ENCODE measurements at regions not wholly inside any gene's neighbourhood (a gene's known extent, or its start where the extent isn't known, plus 50 kb on each side); places are given as distances from the start of the nearest gene placed in this dataset.

DNA sequence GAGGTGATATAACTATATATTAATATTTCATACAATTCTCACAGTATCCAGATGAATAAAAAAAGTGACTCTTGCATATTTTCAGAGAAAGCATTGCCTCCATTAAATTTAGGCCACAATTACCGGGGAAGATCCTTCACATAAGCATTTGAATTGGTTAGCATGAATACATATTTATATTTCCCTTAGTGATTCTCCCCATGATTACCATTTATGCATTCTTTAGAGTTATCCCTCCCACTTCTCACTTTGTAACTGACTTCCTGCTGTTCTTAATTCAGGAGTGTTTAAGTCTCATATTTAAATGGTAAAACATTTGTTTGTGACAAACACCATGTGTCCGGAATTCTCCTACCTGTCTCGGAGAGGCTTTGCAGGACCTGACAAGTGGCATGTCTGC, 523.4 kb downstream of the CCDC85A start:
- no peak for ATAC-seq
- Histone ChIP-seq H3K27ac (ENCODE audit: low read depth, low read length) (no peak overlapping the region), H3K4me3 (ENCODE audit: low read length) (no peak overlapping the region), H3K27me3 (ENCODE audit: control insufficient read depth in 2 of 2, insufficient read depth in 2 of 2, low read length in 2 of 2) (no peaks in the 10 kb centered on the region), H3K4me1 (ENCODE audit: control insufficient read depth in 2 of 2, insufficient read depth in 2 of 2, low read length in 2 of 2) (no peaks in the 10 kb centered on the region), H3K36me3 (ENCODE audit: control insufficient read depth in 2 of 3, insufficient read depth in 3 of 3, low read length in 3 of 3) (no peaks in the 10 kb centered on the region), H3K9me3 (ENCODE audit: control insufficient read depth in 2 of 3, low read length in 3 of 3) (no peaks in the 10 kb centered on the region)
- Mint-ChIP-seq H3K36me3 (no peaks in the 10 kb centered on the region), H3K4me1 (no peaks in the 10 kb centered on the region), H3K9me3 (peaks cover 0 to 14% (median 6%) of the 10 kb centered on the region in 11 donors), H3K27me3 (no peaks in the 10 kb centered on the region), H3K4me3 (no peak overlapping the region), H3K27ac (no peak overlapping the region)
- DNase-seq = no peak
- CTCF ChIA-PET = no interaction called here
- POLR2A ChIA-PET = no interaction called here
- intact Hi-C loops (cut with micrococcal nuclease) = no loop called here

DNA sequence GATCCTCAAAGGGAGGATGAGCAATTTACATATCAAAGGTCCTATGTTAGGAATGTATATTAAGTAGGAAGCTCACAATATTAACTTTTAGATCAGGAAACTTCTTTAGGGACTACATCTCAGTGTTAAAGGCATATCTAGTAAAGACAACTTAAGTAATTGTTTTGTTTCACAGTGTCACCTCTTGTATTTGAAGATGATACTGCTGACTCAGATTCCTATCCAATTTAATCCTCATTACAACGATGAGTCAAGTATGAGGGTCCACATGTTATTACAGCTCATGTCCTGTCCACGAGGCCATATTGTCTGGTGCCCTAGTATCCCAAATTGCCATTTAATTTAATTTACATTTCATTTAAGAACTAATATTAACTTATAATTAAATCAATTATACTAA, 523.9 kb downstream of the CCDC85A start:
- Histone ChIP-seq H3K9me3 (ENCODE audit: control insufficient read depth in 2 of 3, low read length in 3 of 3) (no peaks in the 10 kb centered on the region), H3K4me3 (ENCODE audit: low read length) (no peak overlapping the region), H3K4me1 (ENCODE audit: control insufficient read depth in 2 of 2, insufficient read depth in 2 of 2, low read length in 2 of 2) (no peaks in the 10 kb centered on the region), H3K27me3 (ENCODE audit: control insufficient read depth in 2 of 2, insufficient read depth in 2 of 2, low read length in 2 of 2) (no peaks in the 10 kb centered on the region), H3K36me3 (ENCODE audit: control insufficient read depth in 2 of 3, insufficient read depth in 3 of 3, low read length in 3 of 3) (no peaks in the 10 kb centered on the region), H3K27ac (ENCODE audit: low read depth, low read length) (no peak overlapping the region)
- ATAC-seq (no peak), DNase-seq (no peak)
- H3K4me3 Mint-ChIP-seq = no peak overlapping the region
- intact Hi-C loops (cut with micrococcal nuclease) = no loop called here
- H3K4me1 Mint-ChIP-seq = no peaks in the 10 kb centered on the region
- POLR2A ChIA-PET = no interaction called here
- peaks cover 0 to 16% (median 6%) of the 10 kb centered on the region in 11 donors for H3K9me3 Mint-ChIP-seq
- H3K36me3 Mint-ChIP-seq = no peaks in the 10 kb centered on the region
- CTCF ChIA-PET = no interaction called here
- no peaks in the 10 kb centered on the region for H3K27me3 Mint-ChIP-seq
- H3K27ac Mint-ChIP-seq = no peak overlapping the region

DNA sequence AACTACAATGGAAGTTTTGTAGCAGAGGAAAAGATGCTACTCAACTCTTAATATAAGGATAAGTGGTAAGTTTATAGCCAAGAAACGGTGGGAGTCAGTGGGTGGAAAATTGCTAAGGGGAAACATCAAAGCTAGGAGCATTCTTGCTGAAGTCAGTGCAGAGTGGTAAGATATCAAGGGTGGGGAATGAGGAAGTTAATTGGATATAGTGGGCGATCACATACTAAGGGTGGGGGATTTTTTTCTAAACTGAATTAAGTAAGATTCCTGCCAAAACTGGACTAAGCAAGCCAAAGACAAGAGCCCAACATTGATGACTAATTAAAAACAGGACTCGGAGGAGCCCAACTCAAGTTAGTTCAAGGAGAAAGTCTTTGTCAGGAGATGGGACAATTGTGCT, 525.4 kb downstream of the CCDC85A start:
- no peak overlapping the region for H3K4me3 Mint-ChIP-seq
- ATAC-seq (no peak), DNase-seq (no peak)
- Histone ChIP-seq H3K36me3 (ENCODE audit: control insufficient read depth in 2 of 3, insufficient read depth in 3 of 3, low read length in 3 of 3) (no peaks in the 10 kb centered on the region), H3K9me3 (ENCODE audit: control insufficient read depth in 2 of 3, low read length in 3 of 3) (no peaks in the 10 kb centered on the region), H3K4me1 (ENCODE audit: control insufficient read depth in 2 of 2, insufficient read depth in 2 of 2, low read length in 2 of 2) (no peaks in the 10 kb centered on the region), H3K4me3 (ENCODE audit: low read length) (no peak overlapping the region), H3K27me3 (ENCODE audit: control insufficient read depth in 2 of 2, insufficient read depth in 2 of 2, low read length in 2 of 2) (no peaks in the 10 kb centered on the region), H3K27ac (ENCODE audit: low read depth, low read length) (no peak overlapping the region)
- no peaks in the 10 kb centered on the region for H3K36me3 Mint-ChIP-seq
- CTCF ChIA-PET = no interaction called here
- H3K9me3 Mint-ChIP-seq = peaks cover 0 to 16% (median 7%) of the 10 kb centered on the region in 11 donors
- no peak overlapping the region for H3K27ac Mint-ChIP-seq
- no peaks in the 10 kb centered on the region for H3K27me3 Mint-ChIP-seq
- H3K4me1 Mint-ChIP-seq = no peaks in the 10 kb centered on the region
- intact Hi-C loops (cut with micrococcal nuclease) = no loop called here
- POLR2A ChIA-PET = no interaction called here

DNA sequence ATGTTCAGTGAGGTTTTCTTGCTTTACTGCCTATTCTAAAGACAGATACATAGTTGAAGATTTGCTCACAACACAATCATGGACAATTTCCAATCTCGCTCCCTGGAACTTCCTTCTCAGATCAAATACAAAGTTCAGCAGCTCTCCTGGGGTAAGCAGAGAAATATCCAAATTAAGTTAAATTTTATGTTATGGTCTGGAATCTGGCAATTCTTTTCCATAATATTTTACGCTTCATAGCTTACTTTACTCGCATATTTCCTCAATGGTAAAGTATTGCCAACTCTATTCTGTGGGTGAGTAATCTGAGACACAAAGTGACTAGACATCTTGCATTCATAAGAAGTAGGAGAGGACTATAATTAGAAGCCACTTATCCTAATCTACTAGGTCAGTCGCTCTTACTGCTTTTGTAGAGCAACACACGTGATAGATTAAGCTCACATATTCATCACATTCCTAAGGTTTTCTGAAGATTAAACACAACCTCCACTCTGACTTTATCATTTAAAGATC, 529.4 kb downstream of the CCDC85A start:
- intact Hi-C loops (cut with micrococcal nuclease) = no loop called here
- no peak overlapping the region for H3K4me3 ChIP-seq (ENCODE audit: low read length)
- no peak overlapping the region for H3K27ac ChIP-seq (ENCODE audit: low read depth, low read length)
- DNase-seq = no peak
- no peaks in the 10 kb centered on the region for H3K36me3 ChIP-seq (ENCODE audit: control insufficient read depth in 2 of 3, insufficient read depth in 3 of 3, low read length in 3 of 3)
- no peak overlapping the region for H3K4me3 Mint-ChIP-seq
- ATAC-seq = no peak
- H3K36me3 Mint-ChIP-seq = no peaks in the 10 kb centered on the region
- no peaks in the 10 kb centered on the region for H3K4me1 ChIP-seq (ENCODE audit: control insufficient read depth in 2 of 2, insufficient read depth in 2 of 2, low read length in 2 of 2)
- H3K27me3 Mint-ChIP-seq = no peaks in the 10 kb centered on the region
- CTCF ChIA-PET = no interaction called here
- POLR2A ChIA-PET = no interaction called here
- H3K9me3 Mint-ChIP-seq = peaks cover 3 to 21% (median 6%) of the 10 kb centered on the region in 11 donors
- H3K9me3 ChIP-seq (ENCODE audit: control insufficient read depth in 2 of 3, low read length in 3 of 3) = no peaks in the 10 kb centered on the region
- no peaks in the 10 kb centered on the region for H3K27me3 ChIP-seq (ENCODE audit: control insufficient read depth in 2 of 2, insufficient read depth in 2 of 2, low read length in 2 of 2)
- no peaks in the 10 kb centered on the region for H3K4me1 Mint-ChIP-seq
- H3K27ac Mint-ChIP-seq = no peak overlapping the region

DNA sequence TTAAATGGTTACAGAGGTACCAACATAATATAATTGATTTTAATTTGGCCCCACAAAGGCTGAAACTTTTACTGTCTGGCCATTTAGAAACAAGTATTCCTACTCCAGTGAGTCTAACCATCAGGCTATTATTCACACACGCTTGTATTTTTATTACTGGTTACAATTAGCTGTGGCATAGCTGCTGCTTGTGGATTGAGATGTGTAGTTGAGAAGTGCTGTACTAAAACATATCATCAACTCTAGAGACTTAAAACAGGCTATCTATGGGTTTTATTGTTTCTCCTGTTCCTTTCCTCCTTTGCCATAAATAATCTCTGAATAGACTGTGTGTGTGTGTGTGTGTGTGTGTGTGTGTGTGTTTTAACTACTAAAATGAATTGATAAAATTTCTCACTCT, 530.2 kb downstream of the CCDC85A start:
- Histone ChIP-seq H3K4me3 (ENCODE audit: low read length) (no peak overlapping the region), H3K36me3 (ENCODE audit: control insufficient read depth in 2 of 3, insufficient read depth in 3 of 3, low read length in 3 of 3) (no peaks in the 10 kb centered on the region), H3K4me1 (ENCODE audit: control insufficient read depth in 2 of 2, insufficient read depth in 2 of 2, low read length in 2 of 2) (no peaks in the 10 kb centered on the region), H3K27me3 (ENCODE audit: control insufficient read depth in 2 of 2, insufficient read depth in 2 of 2, low read length in 2 of 2) (no peaks in the 10 kb centered on the region), H3K9me3 (ENCODE audit: control insufficient read depth in 2 of 3, low read length in 3 of 3) (no peaks in the 10 kb centered on the region), H3K27ac (ENCODE audit: low read depth, low read length) (no peak overlapping the region)
- H3K4me1 Mint-ChIP-seq = no peaks in the 10 kb centered on the region
- H3K27ac Mint-ChIP-seq = no peak overlapping the region
- intact Hi-C loops (cut with micrococcal nuclease) = no loop called here
- CTCF ChIA-PET = no interaction called here
- POLR2A ChIA-PET = no interaction called here
- H3K36me3 Mint-ChIP-seq = no peaks in the 10 kb centered on the region
- H3K9me3 Mint-ChIP-seq = peaks cover 4 to 22% (median 8%) of the 10 kb centered on the region in 11 donors
- H3K27me3 Mint-ChIP-seq = no peaks in the 10 kb centered on the region
- H3K4me3 Mint-ChIP-seq = no peak overlapping the region
- DNase-seq (no peak), ATAC-seq (no peak)

DNA sequence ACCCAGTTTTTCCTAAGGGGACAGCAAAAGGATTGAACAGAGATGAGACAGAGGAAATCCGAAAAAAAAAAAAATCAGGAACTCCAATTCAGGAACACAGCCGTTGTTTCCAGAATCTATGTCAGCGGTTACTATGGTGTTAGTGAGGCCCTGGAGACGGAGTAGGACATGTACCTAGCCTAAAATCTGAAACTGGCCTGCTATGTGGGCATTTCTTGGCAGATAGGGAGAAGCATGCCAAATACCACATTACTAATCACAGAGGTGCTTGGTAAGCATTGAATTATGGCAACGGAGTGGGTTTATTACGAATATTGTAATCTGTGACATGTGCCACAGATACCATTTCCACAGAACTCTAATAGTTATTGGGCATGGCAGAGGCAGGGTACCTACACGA, 530.6 kb downstream of the CCDC85A start:
- H3K27ac Mint-ChIP-seq = no peak overlapping the region
- ChIA-PET POLR2A (no interaction called here), CTCF (no interaction called here)
- no peaks in the 10 kb centered on the region for H3K4me1 ChIP-seq (ENCODE audit: control insufficient read depth in 2 of 2, insufficient read depth in 2 of 2, low read length in 2 of 2)
- no peaks in the 10 kb centered on the region for H3K27me3 Mint-ChIP-seq
- no peaks in the 10 kb centered on the region for H3K4me1 Mint-ChIP-seq
- no peaks in the 10 kb centered on the region for H3K27me3 ChIP-seq (ENCODE audit: control insufficient read depth in 2 of 2, insufficient read depth in 2 of 2, low read length in 2 of 2)
- H3K9me3 Mint-ChIP-seq = peaks cover 4 to 22% (median 8%) of the 10 kb centered on the region in 11 donors
- H3K9me3 ChIP-seq (ENCODE audit: control insufficient read depth in 2 of 3, low read length in 3 of 3) = no peaks in the 10 kb centered on the region
- H3K36me3 ChIP-seq (ENCODE audit: control insufficient read depth in 2 of 3, insufficient read depth in 3 of 3, low read length in 3 of 3) = no peaks in the 10 kb centered on the region
- intact Hi-C loops (cut with micrococcal nuclease) = no loop called here
- H3K4me3 Mint-ChIP-seq = no peak overlapping the region
- no peak overlapping the region for H3K27ac ChIP-seq (ENCODE audit: low read depth, low read length)
- DNase-seq (no peak), ATAC-seq (no peak)
- H3K4me3 ChIP-seq (ENCODE audit: low read length) = no peak overlapping the region
- H3K36me3 Mint-ChIP-seq = peaks cover 0 to 2% (median 0%) of the 10 kb centered on the region in 5 donors

DNA sequence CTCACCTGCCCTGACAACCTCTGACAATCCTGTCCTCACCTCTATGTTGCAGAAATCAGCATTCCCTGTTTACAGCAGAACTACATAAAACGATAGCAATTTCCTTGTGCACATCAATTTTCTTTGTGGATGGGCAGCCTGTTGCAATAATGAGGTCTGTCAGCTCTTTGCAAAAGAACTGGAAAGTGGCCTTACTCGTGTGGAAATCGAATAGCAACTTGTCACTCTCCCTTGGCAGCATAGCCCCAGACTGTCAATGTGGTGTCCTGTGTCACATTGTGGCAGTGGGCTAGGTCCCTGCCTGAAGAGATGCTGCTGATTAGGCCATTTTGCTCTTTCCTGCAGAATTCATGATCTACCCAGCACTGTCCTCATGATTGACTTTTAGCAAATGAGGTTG, 531.9 kb downstream of the CCDC85A start:
- no peaks in the 10 kb centered on the region for H3K36me3 ChIP-seq (ENCODE audit: control insufficient read depth in 2 of 3, insufficient read depth in 3 of 3, low read length in 3 of 3)
- Mint-ChIP-seq H3K4me3 (no peak overlapping the region), H3K4me1 (no peaks in the 10 kb centered on the region), H3K9me3 (peaks cover 4 to 33% (median 14%) of the 10 kb centered on the region in 11 donors), H3K36me3 (peaks cover 0 to 5% (median 0%) of the 10 kb centered on the region in 5 donors), H3K27me3 (no peaks in the 10 kb centered on the region), H3K27ac (no peak overlapping the region)
- ATAC-seq = no peak
- H3K27ac ChIP-seq (ENCODE audit: low read depth, low read length) = no peak overlapping the region
- intact Hi-C loops (cut with micrococcal nuclease) = no loop called here
- ChIA-PET CTCF (no interaction called here), POLR2A (no interaction called here)
- no peaks in the 10 kb centered on the region for H3K27me3 ChIP-seq (ENCODE audit: control insufficient read depth in 2 of 2, insufficient read depth in 2 of 2, low read length in 2 of 2)
- DNase-seq = no peak
- no peak overlapping the region for H3K4me3 ChIP-seq (ENCODE audit: low read length)
- no peaks in the 10 kb centered on the region for H3K9me3 ChIP-seq (ENCODE audit: control insufficient read depth in 2 of 3, low read length in 3 of 3)
- H3K4me1 ChIP-seq (ENCODE audit: control insufficient read depth in 2 of 2, insufficient read depth in 2 of 2, low read length in 2 of 2) = no peaks in the 10 kb centered on the region

All from naive thymus-derived CD4-positive, alpha-beta T cell (primary cell).